ENCODE measurements at regions not wholly inside any gene's neighbourhood (a gene's known extent, or its start where the extent isn't known, plus 50 kb on each side); places are given as distances from the start of the nearest gene placed in this dataset.

DNA sequence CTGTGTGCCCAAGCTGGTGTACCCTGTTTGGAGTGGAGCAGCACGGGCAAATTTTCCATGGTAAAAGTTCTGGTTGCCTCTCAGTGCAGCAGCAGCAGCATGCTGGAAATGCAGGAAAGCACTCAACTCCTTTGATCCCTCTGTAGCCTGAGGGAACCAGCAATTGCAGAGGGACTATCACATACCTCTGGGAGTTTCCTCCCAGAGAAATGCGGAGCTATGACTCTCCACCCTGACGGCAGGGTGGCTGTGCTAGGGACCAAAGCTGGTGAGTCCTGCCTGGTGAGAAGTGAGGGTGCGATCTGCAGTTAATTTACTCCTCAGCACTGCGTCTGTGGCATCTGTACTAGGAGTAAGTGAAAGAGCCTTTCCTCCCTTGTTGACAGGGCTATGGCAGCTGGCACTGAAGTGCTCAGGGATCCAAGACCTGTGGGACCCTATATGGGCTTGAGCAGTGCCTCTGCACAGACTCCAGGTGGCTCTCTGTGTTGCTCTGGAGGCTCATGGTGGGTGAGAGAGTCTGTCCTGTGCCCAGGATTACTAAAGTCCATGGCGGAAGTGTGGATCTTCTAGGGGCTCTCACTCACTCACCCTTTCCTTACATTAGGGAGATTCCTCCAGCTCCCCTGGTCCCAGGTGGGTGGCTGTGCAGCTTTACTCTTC lies 601.2 kb upstream of the TYRP1 start:
- CTCF ChIA-PET, result no interaction called here
- no peak overlapping the region for H3K27ac Mint-ChIP-seq
- peaks cover 16% of the 10 kb centered on the region for H3K9me3 Mint-ChIP-seq (ENCODE audit: low read depth)
- H3K27me3 Mint-ChIP-seq, result no peaks in the 10 kb centered on the region
- ATAC-seq (no peak), DNase-seq (no peak)
- H3K4me1 Mint-ChIP-seq, result no peaks in the 10 kb centered on the region
- H3K4me3 Mint-ChIP-seq, result no peak overlapping the region
- H3K36me3 Mint-ChIP-seq, result no peaks in the 10 kb centered on the region

DNA sequence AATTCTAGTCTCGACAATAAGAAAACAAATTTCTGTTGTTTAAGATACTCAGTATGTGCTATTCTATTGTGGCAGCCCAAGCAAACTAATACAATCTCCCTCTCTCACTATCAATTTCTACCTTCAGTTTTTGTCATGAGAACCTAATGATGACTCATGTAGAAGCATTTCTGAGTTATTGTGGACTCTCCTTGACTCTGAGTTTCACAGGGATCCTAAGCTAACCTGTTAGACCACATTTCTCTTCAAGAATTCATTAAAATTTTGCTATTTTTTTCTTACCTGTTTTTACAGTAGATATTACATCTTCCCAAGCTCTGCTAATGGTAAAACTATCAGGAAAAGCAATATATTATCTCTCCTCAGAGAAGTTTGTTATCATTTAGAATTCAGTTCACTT lies 599.1 kb upstream of the TYRP1 start:
- CTCF ChIA-PET, result no interaction called here
- Mint-ChIP-seq H3K9me3 (ENCODE audit: low read depth) (peaks cover 8% of the 10 kb centered on the region), H3K4me1 (no peaks in the 10 kb centered on the region), H3K36me3 (no peaks in the 10 kb centered on the region), H3K4me3 (no peak overlapping the region), H3K27me3 (no peaks in the 10 kb centered on the region), H3K27ac (no peak overlapping the region)
- ATAC-seq (no peak), DNase-seq (no peak)

DNA sequence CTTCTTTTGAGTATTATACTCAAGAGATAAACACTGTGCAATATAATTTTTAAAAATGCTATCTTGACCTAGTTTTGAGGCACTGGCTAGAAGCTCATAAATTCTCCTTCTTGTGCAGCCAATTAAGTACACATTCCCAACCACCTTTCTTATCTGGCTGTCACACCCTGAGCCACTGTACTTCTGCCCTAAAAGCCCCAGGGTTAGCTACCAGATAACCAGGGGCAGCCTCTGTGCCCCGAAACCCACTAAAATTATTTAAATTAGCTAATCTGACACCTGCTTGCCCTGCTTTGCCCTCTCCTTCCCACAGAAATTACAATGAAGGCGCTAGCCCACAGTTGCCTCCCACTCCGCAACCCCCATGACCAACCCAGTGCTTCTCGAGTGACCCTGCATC lies 597.3 kb upstream of the TYRP1 start:
- Mint-ChIP-seq H3K4me1 (no peaks in the 10 kb centered on the region), H3K9me3 (ENCODE audit: low read depth) (peaks cover 6% of the 10 kb centered on the region), H3K27ac (no peak overlapping the region), H3K4me3 (no peak overlapping the region), H3K27me3 (no peaks in the 10 kb centered on the region), H3K36me3 (no peaks in the 10 kb centered on the region)
- ATAC-seq, result no peak
- CTCF ChIA-PET, result no interaction called here
- DNase-seq, result no peak

DNA sequence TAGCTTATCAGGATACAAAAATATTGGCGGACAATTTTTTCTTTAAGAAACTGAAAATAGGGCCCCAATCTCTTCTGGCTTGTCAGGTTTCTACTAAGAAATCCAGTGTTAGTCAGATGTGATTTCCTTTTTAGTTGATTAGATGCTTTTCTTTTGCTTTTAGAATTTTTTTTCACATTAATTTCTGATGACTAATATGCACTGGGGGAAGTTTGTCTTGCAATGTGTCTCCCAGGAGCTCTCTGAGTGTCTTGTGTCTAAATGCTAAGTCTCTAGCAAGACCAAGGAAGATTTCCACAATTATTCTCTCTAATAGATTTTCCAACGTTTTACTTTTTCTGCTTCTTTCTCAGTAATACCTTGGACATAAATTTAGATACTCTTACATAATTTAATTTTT lies 559.8 kb upstream of the TYRP1 start:
- no peak overlapping the region for H3K4me3 Mint-ChIP-seq
- H3K27me3 Mint-ChIP-seq, result no peaks in the 10 kb centered on the region
- H3K4me1 Mint-ChIP-seq, result no peaks in the 10 kb centered on the region
- CTCF ChIA-PET, result no interaction called here
- peaks cover 13% of the 10 kb centered on the region for H3K9me3 Mint-ChIP-seq (ENCODE audit: low read depth)
- H3K36me3 Mint-ChIP-seq, result no peaks in the 10 kb centered on the region
- ATAC-seq, result no peak
- no peak overlapping the region for H3K27ac Mint-ChIP-seq
- DNase-seq, result no peak

DNA sequence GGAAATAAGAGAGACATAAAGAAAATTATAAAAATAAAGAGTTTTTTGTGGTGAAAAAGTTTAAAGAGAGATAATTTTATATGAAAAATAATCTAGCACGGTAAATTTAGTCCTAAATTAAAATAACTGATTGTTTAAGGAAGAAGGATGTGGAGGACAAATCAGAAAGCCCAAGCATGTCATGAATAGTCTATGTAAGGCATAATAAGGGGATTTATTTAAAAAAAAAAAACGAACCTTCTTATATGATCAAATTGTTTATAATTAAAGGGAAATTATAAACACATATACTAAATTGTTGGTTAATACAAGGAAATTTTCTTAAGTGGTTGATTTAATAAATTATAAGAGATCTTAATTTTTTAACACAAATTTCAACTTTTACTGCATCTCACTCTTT lies 551.8 kb upstream of the TYRP1 start:
- Mint-ChIP-seq H3K9me3 (ENCODE audit: low read depth) (peaks cover 6% of the 10 kb centered on the region), H3K4me1 (no peaks in the 10 kb centered on the region), H3K36me3 (no peaks in the 10 kb centered on the region)

DNA sequence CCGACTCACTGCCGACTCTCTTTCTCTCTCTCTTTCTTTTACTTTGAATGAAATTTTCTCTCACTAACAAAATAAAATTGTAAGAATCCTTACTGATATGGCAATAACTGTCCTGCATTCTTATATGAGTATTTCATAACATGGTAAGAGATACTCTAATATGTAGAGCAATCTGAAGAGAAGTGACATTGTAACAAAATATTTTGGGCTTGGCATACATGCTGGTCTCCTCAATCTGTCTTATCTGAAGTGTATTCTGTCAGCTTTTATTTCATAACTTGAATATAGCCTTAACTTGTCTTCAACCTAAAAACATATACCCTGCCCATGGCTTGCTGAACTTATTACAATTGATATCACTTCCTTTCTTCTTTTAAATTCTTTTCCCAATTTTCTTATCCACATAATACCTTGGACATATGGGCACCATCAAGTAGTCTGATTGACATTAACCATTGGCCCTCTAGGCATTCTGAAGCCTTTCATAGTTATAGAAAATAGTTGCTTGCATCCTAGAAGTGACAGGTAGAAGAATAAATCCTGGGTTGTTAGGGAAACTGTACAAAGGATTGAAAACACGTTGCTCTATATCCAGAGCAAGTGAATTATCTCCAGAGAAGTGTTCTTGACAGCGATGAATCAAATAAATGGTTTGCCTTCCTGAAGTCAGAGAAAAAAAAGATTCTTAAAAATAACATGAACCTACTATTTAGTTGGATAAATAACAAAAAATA lies 537.6 kb upstream of the TYRP1 start:
- Mint-ChIP-seq H3K9me3 (ENCODE audit: low read depth) (peaks cover 7% of the 10 kb centered on the region), H3K4me3 (no peak overlapping the region), H3K27ac (no peak overlapping the region), H3K36me3 (no peaks in the 10 kb centered on the region), H3K4me1 (no peaks in the 10 kb centered on the region), H3K27me3 (no peaks in the 10 kb centered on the region)
- no peak for DNase-seq
- CTCF ChIA-PET, result no interaction called here
- no peak for ATAC-seq

More for the DNA sequence above, 551.8 kb upstream of the TYRP1 start:
- Mint-ChIP-seq H3K27ac (no peak overlapping the region), H3K27me3 (no peaks in the 10 kb centered on the region), H3K4me3 (no peak overlapping the region)
- DNase-seq (no peak), ATAC-seq (no peak)
- CTCF ChIA-PET, result no interaction called here

DNA sequence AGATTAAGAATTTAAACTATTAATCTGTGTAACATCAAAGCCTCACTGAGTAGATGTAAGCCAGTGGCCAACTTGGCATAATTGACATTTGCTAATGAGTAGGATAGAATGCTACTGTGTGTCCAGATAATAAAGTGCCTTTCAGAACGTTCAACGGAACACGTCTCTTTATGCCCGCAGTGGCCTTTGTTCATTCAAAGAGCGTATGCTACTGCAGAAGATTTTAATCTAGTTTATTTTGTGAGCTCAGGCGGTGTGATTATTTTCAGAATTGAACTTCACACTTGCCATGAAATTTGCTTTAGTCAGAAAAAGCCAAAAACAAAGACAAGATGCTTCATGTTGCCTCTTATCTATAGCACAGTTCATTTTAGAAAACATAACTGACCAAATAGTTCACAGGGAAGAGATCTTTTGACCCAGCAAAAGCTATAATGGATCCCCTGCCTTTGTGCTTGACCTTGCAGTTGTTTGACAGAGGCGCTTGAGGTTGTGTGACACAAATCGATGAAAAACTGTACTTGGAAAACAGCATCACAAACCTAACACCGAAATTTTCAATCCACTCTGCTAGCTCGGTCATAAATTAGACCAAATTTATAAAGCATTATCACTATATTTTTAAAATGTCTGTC lies 530.9 kb upstream of the TYRP1 start:
- H3K36me3 Mint-ChIP-seq, result no peaks in the 10 kb centered on the region
- no peak for ATAC-seq
- H3K9me3 Mint-ChIP-seq (ENCODE audit: low read depth), result peaks cover 3% of the 10 kb centered on the region
- no peak overlapping the region for H3K4me3 Mint-ChIP-seq
- no peak overlapping the region for H3K27ac Mint-ChIP-seq
- DNase-seq, result no peak
- no peaks in the 10 kb centered on the region for H3K4me1 Mint-ChIP-seq
- CTCF ChIA-PET, result no interaction called here
- H3K27me3 Mint-ChIP-seq, result no peaks in the 10 kb centered on the region

DNA sequence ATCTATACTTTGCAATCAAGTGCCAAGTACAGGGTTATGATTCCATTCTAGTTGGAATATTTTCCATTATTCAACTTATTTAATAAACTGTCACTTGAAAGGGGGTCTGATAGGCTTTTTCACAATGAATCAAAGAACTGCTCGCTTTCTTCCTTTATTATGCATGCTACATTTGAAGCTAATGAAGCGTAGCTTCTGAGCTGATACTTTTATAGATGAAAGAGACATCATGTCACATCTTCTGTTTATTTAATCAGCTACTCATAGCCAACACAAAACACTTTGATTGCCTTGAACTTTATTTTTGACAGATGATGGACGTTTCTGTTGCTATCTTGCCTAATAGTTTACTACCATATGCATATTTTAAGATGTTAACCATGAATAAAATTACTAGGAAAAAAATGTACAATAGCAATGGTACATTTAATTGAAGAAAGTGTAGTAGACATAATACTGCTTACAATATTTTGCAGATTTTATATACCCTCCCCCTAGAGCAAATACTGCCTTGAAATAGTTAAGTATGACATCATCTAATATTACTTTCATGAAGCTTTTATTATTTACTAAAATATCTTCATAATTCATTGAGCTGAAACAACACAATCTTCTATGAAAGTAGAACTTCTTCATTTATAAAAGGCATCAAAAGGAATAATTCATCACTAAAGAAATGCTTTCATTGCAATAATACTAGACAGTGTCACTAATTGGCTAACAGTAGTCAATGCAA lies 529.3 kb upstream of the TYRP1 start:
- H3K36me3 Mint-ChIP-seq, result no peaks in the 10 kb centered on the region
- ATAC-seq, result no peak
- CTCF ChIA-PET, result no interaction called here
- H3K27ac Mint-ChIP-seq, result no peak overlapping the region
- DNase-seq, result no peak
- no peak overlapping the region for H3K4me3 Mint-ChIP-seq
- H3K9me3 Mint-ChIP-seq (ENCODE audit: low read depth), result peaks cover 3% of the 10 kb centered on the region
- no peaks in the 10 kb centered on the region for H3K4me1 Mint-ChIP-seq
- H3K27me3 Mint-ChIP-seq, result no peaks in the 10 kb centered on the region

DNA sequence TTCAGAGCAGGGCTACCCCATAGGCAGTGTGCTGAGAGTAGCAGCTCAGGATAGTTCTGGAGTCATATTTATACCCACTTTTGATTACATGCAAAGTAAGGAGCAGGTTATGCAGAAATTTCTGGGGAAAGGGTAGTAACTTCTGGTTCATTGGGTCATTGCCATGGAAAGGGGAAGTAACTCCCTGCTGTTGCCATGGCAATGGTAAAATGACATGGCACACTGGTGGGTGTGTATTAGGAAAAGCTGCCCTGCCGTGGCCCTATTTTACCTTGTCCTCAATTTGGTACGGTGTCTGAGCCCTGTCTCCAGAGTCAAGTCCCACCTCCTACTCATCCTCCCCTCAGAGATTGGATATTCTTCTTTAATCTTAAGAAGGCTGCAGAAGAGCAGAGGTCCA lies 526.7 kb upstream of the TYRP1 start:
- CTCF ChIA-PET, result no interaction called here
- Mint-ChIP-seq H3K4me1 (no peaks in the 10 kb centered on the region), H3K4me3 (no peak overlapping the region), H3K36me3 (no peaks in the 10 kb centered on the region), H3K27me3 (no peaks in the 10 kb centered on the region), H3K9me3 (ENCODE audit: low read depth) (peaks cover 3% of the 10 kb centered on the region), H3K27ac (no peak overlapping the region)
- ATAC-seq, result no peak
- DNase-seq, result no peak

DNA sequence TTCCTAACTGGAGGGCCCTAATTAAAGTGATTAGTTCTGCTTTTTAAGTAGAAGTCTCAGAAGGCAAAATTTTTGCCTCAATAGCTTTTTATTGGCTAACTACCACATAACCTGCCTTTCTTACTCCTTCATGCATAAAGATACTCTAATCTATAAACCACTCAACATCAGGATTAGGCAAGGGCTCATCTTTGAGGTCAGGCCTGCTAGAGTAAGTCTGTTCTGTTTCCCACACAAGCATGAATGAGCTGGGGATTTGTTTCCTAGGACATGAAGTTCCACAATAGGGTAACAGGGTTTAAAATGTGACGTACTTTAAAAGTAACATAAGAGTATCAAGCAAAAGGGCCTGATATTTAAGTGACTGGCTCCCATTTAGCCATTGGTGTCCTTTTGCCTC lies 522.7 kb upstream of the TYRP1 start:
- H3K27ac Mint-ChIP-seq, result no peak overlapping the region
- no peak overlapping the region for H3K4me3 Mint-ChIP-seq
- H3K4me1 Mint-ChIP-seq, result no peaks in the 10 kb centered on the region
- DNase-seq, result no peak
- no peaks in the 10 kb centered on the region for H3K36me3 Mint-ChIP-seq
- peaks cover 7% of the 10 kb centered on the region for H3K9me3 Mint-ChIP-seq (ENCODE audit: low read depth)
- no peak for ATAC-seq
- CTCF ChIA-PET, result no interaction called here
- H3K27me3 Mint-ChIP-seq, result no peaks in the 10 kb centered on the region

DNA sequence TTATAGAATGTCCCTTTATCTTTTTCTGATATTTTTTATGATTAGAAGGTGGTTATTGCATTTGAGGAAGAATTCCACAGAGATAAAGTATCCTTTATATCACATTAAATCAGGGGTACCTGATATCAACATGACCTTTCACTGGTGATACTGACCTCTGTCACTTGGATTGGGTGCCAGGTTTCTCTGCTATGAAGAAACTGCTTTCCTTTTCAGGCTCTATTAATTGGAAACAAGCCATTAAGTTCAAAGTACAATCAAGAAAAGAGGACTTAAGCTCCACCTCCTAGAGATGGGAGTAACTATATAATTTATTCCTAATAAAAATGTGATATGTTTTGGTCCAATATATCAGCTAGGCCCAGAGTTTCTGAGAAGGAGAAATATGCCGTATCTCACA lies 514.6 kb upstream of the TYRP1 start:
- no peaks in the 10 kb centered on the region for H3K36me3 Mint-ChIP-seq
- no peak overlapping the region for H3K27ac Mint-ChIP-seq
- CTCF ChIA-PET, result no interaction called here
- no peaks in the 10 kb centered on the region for H3K27me3 Mint-ChIP-seq
- no peak overlapping the region for H3K4me3 Mint-ChIP-seq
- H3K9me3 Mint-ChIP-seq (ENCODE audit: low read depth), result peaks cover 14% of the 10 kb centered on the region
- DNase-seq, result no peak
- no peak for ATAC-seq
- H3K4me1 Mint-ChIP-seq, result no peaks in the 10 kb centered on the region

DNA sequence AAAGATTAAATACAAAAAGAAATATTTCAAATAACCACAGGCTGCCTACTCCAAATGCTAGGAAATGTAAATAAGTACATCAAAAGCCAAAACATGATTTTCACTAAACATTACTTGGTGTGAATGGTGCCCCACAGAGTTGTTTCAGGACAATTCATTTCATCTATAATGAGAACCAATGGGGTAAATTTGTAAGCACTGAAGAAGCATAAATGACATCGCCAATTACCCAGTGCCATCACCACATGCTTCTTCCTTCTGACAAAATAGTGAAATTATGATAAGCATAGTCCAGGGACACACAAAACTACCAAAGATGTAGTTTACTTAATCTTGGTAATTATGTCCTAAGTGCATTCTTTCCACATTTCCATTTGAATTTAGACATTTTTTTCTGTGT lies 510.4 kb upstream of the TYRP1 start:
- Mint-ChIP-seq H3K27ac (no peak overlapping the region), H3K27me3 (no peaks in the 10 kb centered on the region), H3K36me3 (no peaks in the 10 kb centered on the region), H3K9me3 (ENCODE audit: low read depth) (peaks cover 20% of the 10 kb centered on the region), H3K4me1 (no peaks in the 10 kb centered on the region), H3K4me3 (no peak overlapping the region)
- CTCF ChIA-PET, result no interaction called here
- ATAC-seq, result no peak
- DNase-seq, result no peak

DNA sequence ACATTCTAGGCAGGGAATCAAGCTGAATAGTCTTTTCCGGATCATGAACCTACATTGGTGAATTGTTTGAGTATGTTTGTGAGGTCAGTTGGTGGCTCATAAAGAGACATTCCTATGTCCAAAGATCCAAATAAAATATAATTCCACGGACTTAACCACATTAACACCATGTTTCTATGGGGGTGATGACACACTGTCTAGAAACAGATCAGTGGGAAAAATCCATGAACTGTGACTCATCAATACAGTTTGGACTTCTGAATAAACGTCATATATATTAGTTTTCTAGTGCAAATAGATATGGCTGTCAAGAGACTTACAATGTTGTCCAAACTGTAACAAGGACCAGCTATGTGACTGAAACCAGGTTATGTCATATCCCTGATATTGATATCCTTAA lies 509.9 kb upstream of the TYRP1 start:
- H3K9me3 Mint-ChIP-seq (ENCODE audit: low read depth), result peaks cover 20% of the 10 kb centered on the region
- no peaks in the 10 kb centered on the region for H3K4me1 Mint-ChIP-seq
- no peaks in the 10 kb centered on the region for H3K27me3 Mint-ChIP-seq
- no peak overlapping the region for H3K27ac Mint-ChIP-seq
- H3K36me3 Mint-ChIP-seq, result no peaks in the 10 kb centered on the region
- DNase-seq, result no peak
- CTCF ChIA-PET, result no interaction called here
- H3K4me3 Mint-ChIP-seq, result no peak overlapping the region
- no peak for ATAC-seq

DNA sequence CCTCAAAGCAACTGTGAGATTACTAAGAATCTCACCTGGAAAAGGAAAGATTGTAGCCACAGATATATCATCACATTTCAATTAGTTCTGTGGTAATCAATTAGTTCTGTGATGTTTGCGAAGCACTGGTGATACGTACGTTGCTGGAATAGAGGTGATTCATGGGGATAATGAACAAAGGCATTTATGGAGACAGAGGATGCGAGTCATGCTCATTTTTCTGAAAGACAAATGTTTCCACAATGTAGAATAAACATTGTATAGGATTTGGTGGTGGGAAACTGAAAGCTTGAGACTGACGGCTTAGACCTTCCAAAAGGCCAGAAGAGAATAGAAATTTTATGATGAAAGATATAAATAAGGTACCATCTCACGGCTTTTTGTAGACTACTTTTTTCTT lies 507.3 kb upstream of the TYRP1 start:
- H3K4me1 Mint-ChIP-seq, result no peaks in the 10 kb centered on the region
- no peak overlapping the region for H3K4me3 Mint-ChIP-seq
- ATAC-seq (no peak), DNase-seq (no peak)
- H3K27ac Mint-ChIP-seq, result no peak overlapping the region
- H3K36me3 Mint-ChIP-seq, result no peaks in the 10 kb centered on the region
- no peaks in the 10 kb centered on the region for H3K27me3 Mint-ChIP-seq
- CTCF ChIA-PET, result no interaction called here
- peaks cover 18% of the 10 kb centered on the region for H3K9me3 Mint-ChIP-seq (ENCODE audit: low read depth)

All from activated CD8-positive, alpha-beta memory T cell treated with anti-CD3 and anti-CD28 coated beads, Interleukin-2, amount 10 ng/mL, durations not matched to agents 7 days and 5 days (primary cell).